IPS-18a (cell line): ENCODE measurements at regions not wholly inside any gene's neighbourhood (a gene's known extent, or its start where the extent isn't known, plus 50 kb on each side); places are given as distances from the start of the nearest gene placed in this dataset.

ENCODE experiments used
- H3K27ac ChIP-seq: one replicate; pipeline ENCODE4 v1.5.1; 2013; ENCODE audit warnings: low read length
- H3K27me3 ChIP-seq: one replicate; pipeline ENCODE4 v1.6.1; 2013; ENCODE audit warnings: mild to moderate bottlenecking, low read length; ENCODE audit not compliant: control insufficient read depth, insufficient read depth
- H3K36me3 ChIP-seq: one replicate; pipeline ENCODE4 v1.6.1; 2013; ENCODE audit warnings: low read depth, low read length; ENCODE audit not compliant: control insufficient read depth
- H3K4me1 ChIP-seq: one replicate; pipeline ENCODE4 v1.6.1; 2013; ENCODE audit warnings: low read depth, low read length; ENCODE audit not compliant: control insufficient read depth
- H3K4me3 ChIP-seq: one replicate; pipeline ENCODE4 v1.5.1; 2013; ENCODE audit warnings: low read length
- H3K9ac ChIP-seq: one replicate; pipeline ENCODE4 v1.6.1; 2013; ENCODE audit warnings: mild to moderate bottlenecking, low read length, moderate library complexity
- H3K9me3 ChIP-seq: one replicate; pipeline ENCODE4 v1.6.1; 2013; ENCODE audit warnings: low read depth, low read length; ENCODE audit not compliant: control insufficient read depth

DNA sequence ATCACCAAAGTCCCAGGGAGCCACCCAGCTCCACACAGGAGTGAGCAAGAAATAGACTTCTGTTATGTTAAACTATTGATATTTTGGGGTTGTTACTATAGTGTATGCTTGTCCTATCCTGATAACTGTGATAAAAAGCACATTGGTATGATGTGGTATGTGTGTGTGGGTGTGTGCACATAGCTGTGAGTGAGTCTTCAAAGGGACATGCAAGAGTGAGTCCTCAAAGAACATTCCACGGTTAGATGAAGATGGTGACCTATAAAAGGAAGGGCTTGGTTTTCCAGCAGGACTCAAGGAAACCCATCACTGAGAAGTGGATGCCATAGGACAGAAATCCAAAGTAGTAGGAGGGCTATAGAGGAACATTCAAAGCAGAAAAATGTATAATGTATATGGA is 342.9 kb downstream of the TSN start:
- H3K27me3 ChIP-seq = no peaks in the 10 kb centered on the region
- peaks cover 4% of the 10 kb centered on the region for H3K4me1 ChIP-seq
- H3K9me3 ChIP-seq = no peaks in the 10 kb centered on the region
- no peak overlapping the region for H3K4me3 ChIP-seq
- no peaks in the 10 kb centered on the region for H3K36me3 ChIP-seq
- H3K9ac ChIP-seq = no peak overlapping the region
- no peak overlapping the region for H3K27ac ChIP-seq

DNA sequence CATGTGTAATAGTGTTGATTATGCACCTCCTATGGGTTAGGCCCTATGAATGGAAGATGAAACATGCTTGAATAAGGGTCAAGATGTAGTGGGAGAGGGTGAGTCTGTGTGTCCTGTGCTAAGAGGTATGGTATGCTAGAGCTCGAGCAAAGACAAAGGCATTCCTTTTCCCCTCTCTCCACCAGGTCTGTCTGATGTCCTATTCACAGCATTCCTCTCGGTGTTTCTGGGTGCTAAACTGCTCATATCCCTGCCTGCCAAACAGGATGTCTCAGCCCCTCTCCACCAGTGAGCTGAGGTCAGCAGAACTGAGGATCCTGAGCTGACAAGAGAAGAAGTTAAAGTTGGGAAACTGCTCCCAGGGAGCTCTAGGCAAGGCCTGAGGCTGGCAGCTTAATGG is 344.9 kb downstream of the TSN start:
- Histone ChIP-seq H3K9ac (no peak overlapping the region), H3K4me3 (no peak overlapping the region), H3K36me3 (no peaks in the 10 kb centered on the region), H3K9me3 (no peaks in the 10 kb centered on the region), H3K27me3 (no peaks in the 10 kb centered on the region), H3K4me1 (peaks cover 4% of the 10 kb centered on the region), H3K27ac (no peak overlapping the region)

DNA sequence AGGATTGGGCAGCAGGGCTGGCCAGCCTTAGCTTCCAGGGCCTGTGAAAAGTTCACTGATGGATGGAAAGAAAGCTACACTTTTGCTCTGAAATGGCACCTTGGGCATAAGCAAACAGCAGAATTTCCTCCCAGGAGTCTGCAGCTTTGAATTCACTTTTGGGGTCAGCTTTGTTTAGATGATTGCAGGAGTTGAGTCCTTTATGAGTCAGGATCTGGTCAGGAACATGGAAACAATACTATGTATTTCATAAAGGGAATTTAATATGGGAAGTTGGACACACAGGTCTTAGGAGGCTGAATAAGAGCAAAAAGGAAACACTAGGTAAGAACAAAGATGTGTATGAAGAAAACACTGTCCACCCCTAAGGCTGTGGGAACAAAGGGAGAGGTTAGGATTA is 345.3 kb downstream of the TSN start:
- Histone ChIP-seq H3K9ac (no peak overlapping the region), H3K4me3 (no peak overlapping the region), H3K9me3 (no peaks in the 10 kb centered on the region), H3K27ac (no peak overlapping the region), H3K36me3 (no peaks in the 10 kb centered on the region), H3K27me3 (no peaks in the 10 kb centered on the region), H3K4me1 (peaks cover 4% of the 10 kb centered on the region)

DNA sequence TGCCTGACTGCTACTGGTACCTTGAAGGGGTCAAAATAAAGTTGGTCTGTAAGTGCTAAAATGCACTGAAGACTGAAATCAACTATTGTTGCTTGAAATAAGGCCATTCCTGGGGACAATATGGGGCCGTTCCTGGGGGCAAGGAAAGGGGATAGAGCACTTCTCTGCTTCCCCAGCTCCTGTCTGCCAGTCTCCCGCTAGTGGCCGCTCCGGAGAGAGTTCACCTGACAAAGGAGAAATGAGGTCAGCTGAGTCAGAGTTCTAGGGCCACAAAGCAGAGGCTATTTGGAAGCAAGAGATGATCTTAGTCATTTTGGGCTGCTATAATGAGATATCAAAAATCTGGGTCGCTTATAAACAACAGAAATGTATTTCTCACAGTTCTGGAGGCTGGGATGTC is 345.9 kb downstream of the TSN start:
- H3K4me1 ChIP-seq = peaks cover 4% of the 10 kb centered on the region
- no peak overlapping the region for H3K9ac ChIP-seq
- no peaks in the 10 kb centered on the region for H3K36me3 ChIP-seq
- H3K27ac ChIP-seq = no peak overlapping the region
- H3K4me3 ChIP-seq = no peak overlapping the region
- H3K9me3 ChIP-seq = no peaks in the 10 kb centered on the region
- no peaks in the 10 kb centered on the region for H3K27me3 ChIP-seq

DNA sequence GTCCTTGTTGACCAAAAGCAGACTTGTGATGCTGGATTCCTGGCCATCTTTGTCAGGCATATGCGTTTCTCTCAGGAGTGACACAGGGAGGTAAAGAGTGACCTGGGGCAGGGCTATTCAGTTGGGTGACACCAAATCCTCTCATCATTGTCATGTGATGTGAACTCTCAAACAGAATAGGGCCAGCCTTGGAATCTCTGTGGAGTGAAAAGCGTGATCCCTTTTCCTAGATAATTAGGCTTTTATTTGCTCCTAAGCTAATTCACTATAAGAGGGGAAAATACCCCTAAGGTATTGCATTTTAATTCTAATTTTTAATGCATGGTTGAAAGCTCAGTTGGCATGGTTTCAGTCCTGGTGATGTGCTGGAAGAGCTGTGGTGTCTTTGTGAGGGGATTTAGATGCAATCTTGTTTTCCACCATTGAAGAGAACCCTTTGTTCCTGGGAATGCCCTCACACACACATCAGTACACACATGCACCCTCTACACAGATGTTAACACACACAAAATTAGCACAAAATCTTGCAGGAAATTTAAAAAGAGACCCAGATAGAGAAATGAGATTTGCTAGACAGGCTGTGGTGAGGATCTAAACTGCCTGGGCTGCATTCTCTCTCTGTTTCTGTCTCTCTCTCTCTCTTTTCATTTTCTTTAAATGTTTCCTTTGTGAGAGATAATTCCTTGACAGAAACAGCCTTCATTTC is 349.9 kb downstream of the TSN start:
- no peak overlapping the region for H3K9ac ChIP-seq
- no peak overlapping the region for H3K4me3 ChIP-seq
- no peaks in the 10 kb centered on the region for H3K9me3 ChIP-seq
- H3K27me3 ChIP-seq = no peaks in the 10 kb centered on the region
- H3K4me1 ChIP-seq = peaks cover 3% of the 10 kb centered on the region
- H3K27ac ChIP-seq = no peak overlapping the region
- H3K36me3 ChIP-seq = no peaks in the 10 kb centered on the region

DNA sequence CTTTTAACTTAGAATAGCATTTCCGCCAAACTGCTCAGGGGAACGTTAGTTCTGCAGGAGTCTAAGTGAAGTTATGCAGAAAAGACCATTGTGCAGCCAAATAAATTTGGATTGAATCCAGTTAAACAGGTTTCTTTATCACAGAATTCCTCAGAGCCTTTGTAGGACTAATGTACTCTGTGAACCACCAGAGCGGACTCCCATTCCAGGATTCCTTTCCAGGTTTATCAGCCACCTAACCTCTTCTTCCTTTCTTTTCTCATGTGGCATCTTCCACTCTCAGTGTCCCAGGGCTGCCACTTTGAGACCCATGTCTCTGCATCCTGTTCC is 350.4 kb downstream of the TSN start:
- H3K9ac ChIP-seq = no peak overlapping the region
- H3K36me3 ChIP-seq = no peaks in the 10 kb centered on the region
- H3K9me3 ChIP-seq = no peaks in the 10 kb centered on the region
- no peak overlapping the region for H3K4me3 ChIP-seq
- no peaks in the 10 kb centered on the region for H3K4me1 ChIP-seq
- no peak overlapping the region for H3K27ac ChIP-seq
- no peaks in the 10 kb centered on the region for H3K27me3 ChIP-seq

DNA sequence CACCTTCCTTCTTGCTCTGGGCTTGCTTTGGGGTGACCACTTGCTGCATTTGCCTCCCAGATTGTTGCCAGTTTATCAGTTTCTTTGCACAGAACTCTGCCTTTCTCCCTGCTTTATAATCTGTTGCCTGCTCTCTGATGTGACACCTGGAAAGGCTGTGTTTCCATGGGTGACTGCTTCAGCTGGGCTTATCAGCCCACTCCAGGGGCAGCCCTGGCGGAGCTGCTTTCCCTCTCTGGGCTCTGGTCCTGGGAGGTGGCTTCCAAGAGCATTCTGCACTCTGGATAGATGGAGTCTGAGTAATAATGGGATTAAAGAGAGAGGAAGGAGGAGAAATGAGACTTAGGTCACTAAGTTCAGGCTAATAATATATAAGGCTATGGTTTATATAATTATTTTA is 352.7 kb downstream of the TSN start:
- Histone ChIP-seq H3K36me3 (no peaks in the 10 kb centered on the region), H3K27me3 (no peaks in the 10 kb centered on the region), H3K4me1 (no peaks in the 10 kb centered on the region), H3K27ac (no peak overlapping the region), H3K9ac (no peak overlapping the region), H3K9me3 (no peaks in the 10 kb centered on the region), H3K4me3 (no peak overlapping the region)

DNA sequence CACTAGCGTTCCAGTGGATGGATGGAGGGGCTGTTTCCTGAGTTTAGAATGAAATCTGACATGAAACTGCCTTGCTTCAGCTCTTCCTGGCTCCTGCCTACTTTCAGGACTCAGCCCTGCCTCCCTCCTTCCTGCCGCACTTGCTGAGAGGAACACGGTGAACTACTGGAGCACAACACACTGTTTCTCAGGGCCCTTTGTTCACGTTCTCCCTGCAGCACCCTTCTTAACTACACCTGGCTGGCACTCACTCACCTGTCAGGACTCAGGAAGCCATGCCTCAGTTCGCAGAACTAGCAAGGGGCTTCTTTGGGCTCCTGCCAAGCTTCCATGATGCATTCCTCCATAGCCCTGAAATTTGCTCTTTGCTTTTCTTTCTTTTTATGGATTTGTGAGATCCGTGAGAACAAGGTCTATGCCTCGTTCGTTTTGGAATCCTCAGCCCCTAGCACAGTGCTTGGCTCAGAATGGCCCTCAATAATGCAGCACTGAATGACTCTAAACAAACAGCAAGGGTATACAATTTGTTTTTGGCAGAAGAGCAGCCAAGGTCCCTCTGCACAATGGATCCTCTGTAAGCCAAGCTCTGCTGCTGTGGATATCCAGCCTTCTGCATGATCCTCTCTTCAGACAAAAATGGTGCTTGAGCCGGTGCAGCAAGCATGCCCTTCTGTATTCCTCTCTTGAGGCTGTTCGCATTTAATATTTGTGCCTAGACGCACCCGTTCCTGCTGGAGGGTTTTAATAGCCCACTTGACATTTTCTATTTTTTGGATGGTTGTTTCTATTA is 357.0 kb downstream of the TSN start:
- Histone ChIP-seq H3K36me3 (no peaks in the 10 kb centered on the region), H3K9me3 (no peaks in the 10 kb centered on the region), H3K9ac (no peak overlapping the region), H3K4me3 (no peak overlapping the region), H3K4me1 (no peaks in the 10 kb centered on the region), H3K27ac (no peak overlapping the region), H3K27me3 (no peaks in the 10 kb centered on the region)

DNA sequence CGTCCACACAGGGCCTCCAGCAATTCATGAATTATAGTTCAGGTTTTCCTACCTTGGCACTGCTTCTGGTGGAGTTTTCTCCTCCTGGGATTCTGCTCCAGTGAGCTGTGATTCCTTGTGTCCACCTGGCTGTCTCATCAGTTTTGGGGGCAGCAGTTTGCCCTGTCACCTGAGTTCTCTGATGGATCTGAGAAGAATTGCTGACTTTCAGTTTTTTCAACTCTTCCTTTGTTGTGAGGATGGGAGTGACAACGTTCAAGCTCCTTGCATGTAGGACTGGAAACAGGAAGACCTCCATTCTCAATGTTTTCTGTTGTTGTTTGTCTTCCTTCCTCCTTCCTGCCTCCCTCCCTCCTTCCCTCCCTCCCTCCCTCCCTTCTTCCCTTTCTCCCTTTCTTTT is 359.0 kb downstream of the TSN start:
- H3K9ac ChIP-seq = no peak overlapping the region
- no peak overlapping the region for H3K4me3 ChIP-seq
- no peaks in the 10 kb centered on the region for H3K36me3 ChIP-seq
- H3K27ac ChIP-seq = no peak overlapping the region
- H3K4me1 ChIP-seq = no peaks in the 10 kb centered on the region
- no peaks in the 10 kb centered on the region for H3K9me3 ChIP-seq
- no peaks in the 10 kb centered on the region for H3K27me3 ChIP-seq

DNA sequence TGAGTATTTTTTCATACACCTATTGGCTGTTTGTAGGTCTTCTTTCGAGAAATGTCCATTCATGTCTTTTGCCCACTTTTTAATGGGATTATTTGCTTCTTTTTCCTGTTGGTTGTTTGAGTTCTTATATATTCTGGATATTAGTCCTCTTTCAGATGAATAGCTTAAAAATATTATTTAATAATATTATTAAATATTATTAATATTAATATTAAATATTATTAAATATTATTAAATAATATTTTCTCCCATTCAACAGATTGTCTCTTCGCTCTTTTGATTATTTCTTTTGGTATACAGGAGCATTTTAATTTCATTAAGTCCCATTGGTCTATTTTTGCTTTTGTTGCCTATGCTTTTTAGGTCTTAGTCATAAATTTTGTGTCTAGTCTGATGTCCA is 361.9 kb downstream of the TSN start:
- H3K27ac ChIP-seq = no peak overlapping the region
- no peaks in the 10 kb centered on the region for H3K4me1 ChIP-seq

DNA sequence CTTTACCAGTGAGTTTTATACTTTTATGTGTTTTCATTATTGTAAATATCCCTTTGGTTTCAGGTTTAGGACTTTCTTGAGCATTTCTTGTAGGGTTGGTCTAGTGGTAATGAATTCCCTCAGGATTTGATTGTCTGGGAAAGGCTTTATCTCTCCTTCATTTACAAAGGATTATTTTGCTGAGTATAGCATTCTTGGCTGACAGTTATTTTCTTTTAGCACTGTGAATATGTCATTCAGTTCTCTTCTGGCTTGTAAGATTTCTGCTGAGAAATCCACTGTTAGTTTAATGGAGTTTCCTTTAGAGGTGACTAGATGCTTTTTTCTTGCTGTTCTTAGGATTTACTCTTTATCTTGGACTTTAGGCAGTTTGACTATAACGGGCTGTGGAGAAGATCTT is 373.9 kb downstream of the TSN start:
- Histone ChIP-seq H3K36me3 (no peaks in the 10 kb centered on the region), H3K4me3 (no peak overlapping the region), H3K4me1 (no peaks in the 10 kb centered on the region), H3K27ac (no peak overlapping the region), H3K9ac (no peak overlapping the region), H3K9me3 (peaks cover 5% of the 10 kb centered on the region), H3K27me3 (no peaks in the 10 kb centered on the region)

More for the DNA sequence above, 361.9 kb downstream of the TSN start:
- Histone ChIP-seq H3K9me3 (no peaks in the 10 kb centered on the region), H3K27me3 (no peaks in the 10 kb centered on the region), H3K4me3 (no peak overlapping the region), H3K9ac (no peak overlapping the region), H3K36me3 (no peaks in the 10 kb centered on the region)

DNA sequence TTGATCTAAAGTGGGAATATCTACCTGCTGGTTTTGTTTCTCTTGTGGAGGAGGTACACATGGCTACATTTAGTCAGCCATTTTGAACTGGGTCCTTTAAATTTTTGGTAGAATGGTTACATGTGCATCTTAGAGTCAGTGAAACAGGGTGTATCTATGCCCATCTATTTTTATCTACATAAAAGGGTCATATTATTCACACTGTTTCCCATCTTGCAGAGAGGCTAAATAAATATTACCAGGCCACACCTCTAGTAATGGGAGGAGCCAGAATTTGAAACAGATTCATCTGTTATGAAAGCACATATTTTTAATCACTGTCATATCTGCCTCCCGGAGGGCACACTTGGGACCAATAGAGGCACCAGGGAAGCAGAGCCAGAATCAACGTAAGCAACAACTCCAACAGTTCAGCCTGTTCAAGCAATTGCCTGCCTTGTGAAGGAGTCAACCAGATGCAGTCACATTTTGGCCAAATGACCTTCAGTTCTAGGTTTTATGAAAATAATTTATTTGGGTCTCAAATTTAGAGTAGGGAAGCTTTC is 376.8 kb downstream of the TSN start:
- H3K36me3 ChIP-seq = no peaks in the 10 kb centered on the region
- no peak overlapping the region for H3K27ac ChIP-seq
- no peaks in the 10 kb centered on the region for H3K27me3 ChIP-seq
- no peak overlapping the region for H3K4me3 ChIP-seq
- peaks cover 5% of the 10 kb centered on the region for H3K9me3 ChIP-seq
- no peak overlapping the region for H3K9ac ChIP-seq
- no peaks in the 10 kb centered on the region for H3K4me1 ChIP-seq
